H1 (cell line): ENCODE measurements at regions not wholly inside any gene's neighbourhood (a gene's known extent, or its start where the extent isn't known, plus 50 kb on each side); places are given as distances from the start of the nearest gene placed in this dataset.

ENCODE experiments used
- CEBPB ChIP-seq: IDR thresholded peaks from 2 replicates; pipeline ENCODE4 v1.6.1; 2012; ENCODE audit warnings: low read depth, low read length
- EGR1 ChIP-seq: IDR thresholded peaks from 2 replicates; pipeline ENCODE4 v1.6.1; 2011; ENCODE audit warnings: low read depth, low read length, borderline replicate concordance
- MAFK ChIP-seq: IDR thresholded peaks from 2 replicates; pipeline ENCODE4 v1.6.1; 2012; ENCODE audit warnings: low read depth, mild to moderate bottlenecking, improper control_type of control experiment, low read length
- SIRT6 ChIP-seq: IDR thresholded peaks from one replicate; pipeline ENCODE4 v1.7.1; 2012; ENCODE audit warnings: low read length, inconsistent platforms
- SUZ12 ChIP-seq: fragments of 200-600 bp; sonication (generic); IDR thresholded peaks from 2 replicates; pipeline ENCODE4 v1.6.1; 2012; ENCODE audit warnings: mild to moderate bottlenecking, inconsistent platforms, low read length, moderate library complexity, mixed read lengths

DNA sequence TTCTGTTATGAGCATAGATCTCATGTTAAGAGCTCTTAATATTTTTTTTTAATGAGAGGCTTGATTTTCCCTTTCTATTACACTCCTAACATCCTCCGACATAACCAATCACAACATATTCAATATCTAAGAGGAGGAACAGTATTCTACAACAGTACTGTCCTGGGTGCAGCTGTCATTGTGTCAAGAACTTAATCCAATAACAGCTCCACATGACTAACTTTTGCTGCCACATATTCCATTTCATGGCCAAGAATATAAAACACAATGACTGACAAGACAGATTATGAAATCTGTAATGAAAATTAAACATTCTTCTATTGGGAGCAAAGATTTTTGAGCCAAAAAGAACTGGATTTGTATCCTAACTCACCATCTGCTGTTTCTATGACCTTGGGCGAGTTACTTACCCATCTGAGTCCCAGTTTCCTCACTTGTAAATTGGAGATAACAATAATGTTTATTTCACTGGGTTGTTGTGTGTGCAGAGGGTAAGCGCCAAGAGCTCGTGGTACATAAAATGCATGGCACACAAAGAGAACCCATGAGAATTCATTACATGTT is 405.6 kb downstream of the SPRY1 start (continued):
- no peak for TF ChIP-seq SIRT6
- TF ChIP-seq SUZ12 = no peak
- no peak for TF ChIP-seq MAFK
- TF ChIP-seq CEBPB = no peak
- TF ChIP-seq EGR1 = no peak
